Breast epithelium (tissue), 3 donors: ENCODE measurements at regions not wholly inside any gene's neighbourhood (a gene's known extent, or its start where the extent isn't known, plus 50 kb on each side); places are given as distances from the start of the nearest gene placed in this dataset.

ENCODE experiments used
- CTCF ChIP-seq, 3 donors: fragments of 450-650 bp; IDR thresholded peaks; one replicate each; pipeline ENCODE4 v1.5.1; 2016 to 2017; ENCODE audit warnings: antibody characterized with exemption in 3 of 3, mild to moderate bottlenecking in 3 of 3, moderate library complexity in 3 of 3
- POLR2A ChIP-seq: fragments of 450-650 bp; IDR thresholded peaks from one replicate; pipeline ENCODE4 v1.6.1; 2016; ENCODE audit warnings: antibody characterized with exemption, mild to moderate bottlenecking, moderate library complexity

GRCh38 chr13:78743973-78744372, 85.0 kb upstream of the OBI1 start:
- TF ChIP-seq CTCF (IDR thresholded peaks at IDR 0.05): no peak
- no peak for TF ChIP-seq POLR2A
